ENCODE measurements at regions not wholly inside any gene's neighbourhood (a gene's known extent, or its start where the extent isn't known, plus 50 kb on each side); places are given as distances from the start of the nearest gene placed in this dataset.

DNA sequence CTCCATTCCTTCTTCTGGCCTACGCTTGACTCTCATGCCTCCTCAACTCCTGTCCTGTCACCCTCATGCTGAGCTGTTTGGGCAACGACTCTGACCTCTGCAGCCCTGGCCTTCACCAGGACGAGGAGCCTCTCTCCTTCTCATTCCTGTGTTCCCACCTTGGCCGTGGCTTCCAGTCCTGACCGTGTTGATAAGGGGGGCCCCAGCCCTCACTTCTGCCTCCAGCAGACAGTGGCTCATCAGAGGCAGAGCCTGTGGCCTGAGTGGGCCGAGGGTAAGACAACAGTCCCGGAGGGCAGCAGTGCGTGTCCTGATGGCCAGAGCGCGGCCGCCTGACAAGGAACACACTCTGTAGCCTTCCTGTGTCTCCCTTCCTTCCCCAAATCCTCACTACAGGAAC lies 61.7 kb upstream of the UBE3C start:
- no peaks in the 10 kb centered on the region for H3K4me1 ChIP-seq
- no peak overlapping the region for H3K27ac ChIP-seq
- TF ChIP-seq, protein P1, sequence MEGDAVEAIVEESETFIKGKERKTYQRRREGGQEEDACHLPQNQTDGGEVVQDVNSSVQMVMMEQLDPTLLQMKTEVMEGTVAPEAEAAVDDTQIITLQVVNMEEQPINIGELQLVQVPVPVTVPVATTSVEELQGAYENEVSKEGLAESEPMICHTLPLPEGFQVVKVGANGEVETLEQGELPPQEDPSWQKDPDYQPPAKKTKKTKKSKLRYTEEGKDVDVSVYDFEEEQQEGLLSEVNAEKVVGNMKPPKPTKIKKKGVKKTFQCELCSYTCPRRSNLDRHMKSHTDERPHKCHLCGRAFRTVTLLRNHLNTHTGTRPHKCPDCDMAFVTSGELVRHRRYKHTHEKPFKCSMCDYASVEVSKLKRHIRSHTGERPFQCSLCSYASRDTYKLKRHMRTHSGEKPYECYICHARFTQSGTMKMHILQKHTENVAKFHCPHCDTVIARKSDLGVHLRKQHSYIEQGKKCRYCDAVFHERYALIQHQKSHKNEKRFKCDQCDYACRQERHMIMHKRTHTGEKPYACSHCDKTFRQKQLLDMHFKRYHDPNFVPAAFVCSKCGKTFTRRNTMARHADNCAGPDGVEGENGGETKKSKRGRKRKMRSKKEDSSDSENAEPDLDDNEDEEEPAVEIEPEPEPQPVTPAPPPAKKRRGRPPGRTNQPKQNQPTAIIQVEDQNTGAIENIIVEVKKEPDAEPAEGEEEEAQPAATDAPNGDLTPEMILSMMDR (IDR thresholded peaks at IDR 0.05): no peak
- intact Hi-C loops (cut with DNase I): no loop called here
- no peaks in the 10 kb centered on the region for H3K9me3 ChIP-seq
- no peak overlapping the region for H3K4me3 ChIP-seq
- H3K27me3 ChIP-seq: no peaks in the 10 kb centered on the region
- H3K36me3 ChIP-seq: no peaks in the 10 kb centered on the region
- DNase-seq (ENCODE audit: low spot score in 2 of 2): no peak

DNA sequence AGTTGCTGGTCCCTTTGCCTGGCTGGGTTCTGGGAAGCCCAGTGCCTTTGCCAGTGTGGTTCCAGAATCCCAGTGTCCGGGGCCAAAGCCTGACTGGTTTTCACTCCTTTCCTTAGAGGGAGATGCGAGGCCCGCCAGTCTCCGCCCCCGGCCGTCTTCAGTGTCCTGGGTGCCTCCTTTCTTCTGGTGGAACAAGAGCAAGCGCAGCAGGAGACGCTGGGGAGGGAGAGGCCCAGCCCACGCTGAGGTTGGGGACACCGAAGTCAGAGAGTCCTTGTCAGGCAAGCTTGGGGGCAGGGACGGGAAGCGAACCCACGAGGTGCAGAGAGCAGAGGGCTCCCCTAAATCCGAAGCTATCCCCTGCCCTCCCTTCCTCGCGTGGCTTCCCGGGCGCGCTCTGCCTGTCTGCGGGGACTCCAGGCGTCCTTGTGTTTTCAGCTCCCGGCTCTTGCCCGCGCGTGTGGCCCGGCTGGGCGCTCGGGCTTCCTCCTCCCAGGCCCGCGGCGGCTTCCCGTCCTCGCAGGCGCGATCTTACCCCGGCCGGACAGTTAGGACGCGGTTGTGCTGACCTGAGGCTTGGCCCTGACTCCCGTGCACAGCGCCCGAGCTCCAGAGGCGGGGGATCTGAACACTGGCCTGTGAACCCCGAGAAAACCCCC lies 60.6 kb upstream of the UBE3C start:
- intact Hi-C loops (cut with DNase I): no loop called here
- Histone ChIP-seq H3K4me1 (no peaks in the 10 kb centered on the region), H3K4me3 (no peak overlapping the region), H3K27ac (no peak overlapping the region), H3K36me3 (no peaks in the 10 kb centered on the region), H3K27me3 (no peaks in the 10 kb centered on the region), H3K9me3 (peaks cover 1 to 8% of the 10 kb centered on the region in 2 donors)
- DNase-seq (ENCODE audit: low spot score in 2 of 2): no peak
- TF ChIP-seq, protein P1 (IDR thresholded peaks at IDR 0.05): no peak

DNA sequence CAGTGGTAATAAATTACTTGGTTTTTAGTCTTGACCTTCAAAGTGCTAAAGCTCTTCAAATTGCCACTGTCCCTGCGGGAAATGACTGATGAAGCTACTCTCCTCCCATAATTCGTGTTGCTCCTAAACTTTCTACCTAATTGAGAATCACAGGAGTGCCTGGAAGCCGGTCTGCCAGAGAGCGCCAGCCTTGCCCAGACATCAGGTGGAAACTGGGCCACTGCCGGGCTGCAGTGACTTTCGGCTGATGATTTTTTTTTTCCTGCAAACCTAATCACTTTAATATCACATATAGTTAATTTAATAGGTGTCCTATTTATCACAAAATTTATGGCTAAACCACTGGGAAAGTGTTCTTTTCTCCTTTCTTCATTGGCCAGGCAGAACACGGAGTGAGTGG lies 59.6 kb upstream of the UBE3C start:
- H3K4me3 ChIP-seq: no peak overlapping the region
- no peaks in the 10 kb centered on the region for H3K36me3 ChIP-seq
- peaks cover 10 to 15% of the 10 kb centered on the region in 2 donors for H3K9me3 ChIP-seq
- TF ChIP-seq, protein P1 (IDR thresholded peaks at IDR 0.05): no peak
- H3K4me1 ChIP-seq: no peaks in the 10 kb centered on the region
- intact Hi-C loops (cut with DNase I): no loop called here
- H3K27ac ChIP-seq: no peak overlapping the region
- DNase-seq (ENCODE audit: low spot score in 2 of 2): no peak
- no peaks in the 10 kb centered on the region for H3K27me3 ChIP-seq

- no peaks in the 10 kb centered on the region for H3K4me1 ChIP-seq
- intact Hi-C loops (cut with DNase I): no loop called here
- no peaks in the 10 kb centered on the region for H3K36me3 ChIP-seq
- H3K9me3 ChIP-seq: peaks cover 18 to 20% of the 10 kb centered on the region in 2 donors
- no peak overlapping the region for H3K27ac ChIP-seq
- H3K27me3 ChIP-seq: no peaks in the 10 kb centered on the region
- TF ChIP-seq, protein P1 (IDR thresholded peaks at IDR 0.05): no peak
- peak in 1 of 2 donors; percentile 58 for DNase-seq (ENCODE audit: low spot score in 2 of 2)
- H3K4me3 ChIP-seq: no peak overlapping the region
Observed at GRCh38 chr7:157080111-157080730, 58.5 kb upstream of the UBE3C start.

- no peak for DNase-seq (ENCODE audit: low spot score in 2 of 2)
- TF ChIP-seq, protein P1 (IDR thresholded peaks at IDR 0.05): no peak
- Histone ChIP-seq H3K4me1 (no peaks in the 10 kb centered on the region), H3K27me3 (no peaks in the 10 kb centered on the region), H3K36me3 (no peaks in the 10 kb centered on the region), H3K9me3 (peaks cover 18 to 21% of the 10 kb centered on the region in 2 donors), H3K27ac (no peak overlapping the region), H3K4me3 (no peak overlapping the region)
- intact Hi-C loops (cut with DNase I): no loop called here
Observed at GRCh38 chr7:157086508-157087187, 52.1 kb upstream of the UBE3C start.

Data from ascending aorta (tissue), 2 donors.